Mucosa of descending colon (tissue), 3 donors: ENCODE measurements at regions not wholly inside any gene's neighbourhood (a gene's known extent, or its start where the extent isn't known, plus 50 kb on each side); places are given as distances from the start of the nearest gene placed in this dataset.

Source experiments
- ATAC-seq: fragments of 200-7000 bp; cut with Tn5 transposase; one replicate; pipeline ENCODE4 v1.9.1; 2020; ENCODE audit warnings: mild to moderate bottlenecking, moderate library complexity
- DNase-seq, 3 donors: peaks; one replicate each; pipeline ENCODE4 v3.0.0-alpha.2; 2020
- H3K36me3 ChIP-seq: fragments of 200-600 bp; one replicate; pipeline ENCODE4 v1.8.0; 2021; ENCODE audit warnings: low read depth, mild to moderate bottlenecking
- H3K4me1 ChIP-seq: fragments of 200-600 bp; one replicate; pipeline ENCODE4 v1.8.0; 2021; ENCODE audit warnings: low read depth, mild to moderate bottlenecking
- H3K4me3 ChIP-seq: fragments of 200-600 bp; one replicate; pipeline ENCODE4 v1.8.0; 2021; ENCODE audit warnings: mild to moderate bottlenecking
- H3K9me3 ChIP-seq: fragments of 200-600 bp; one replicate; pipeline ENCODE4 v1.8.0; 2021; ENCODE audit warnings: mild to moderate bottlenecking
- intact Hi-C, 2 donors: fragments of 100-400 bp; cut with DNase I in 1 of 2; cut with micrococcal nuclease in 1 of 2; formaldehyde crosslinking; loops; one replicate each; pipeline versions ENCODE4 v1.11.0 to v1.11.1; 2022; cut with DNase I, micrococcal nuclease
- TF ChIP-seq, protein P1 (sequence below): fragments of 200-600 bp; IDR thresholded peaks from one replicate; pipeline ENCODE4 v1.8.0; 2022; ENCODE audit warnings: antibody characterized with exemption, mild to moderate bottlenecking
- donor health status: DM: no; HTN: no; CAD: no; lungs with moderate emphysema.
- donor health status: DM: no; HTN: no; CAD: no.
- donor health status: DM: no; HTN: yes; CAD: no.

DNA sequence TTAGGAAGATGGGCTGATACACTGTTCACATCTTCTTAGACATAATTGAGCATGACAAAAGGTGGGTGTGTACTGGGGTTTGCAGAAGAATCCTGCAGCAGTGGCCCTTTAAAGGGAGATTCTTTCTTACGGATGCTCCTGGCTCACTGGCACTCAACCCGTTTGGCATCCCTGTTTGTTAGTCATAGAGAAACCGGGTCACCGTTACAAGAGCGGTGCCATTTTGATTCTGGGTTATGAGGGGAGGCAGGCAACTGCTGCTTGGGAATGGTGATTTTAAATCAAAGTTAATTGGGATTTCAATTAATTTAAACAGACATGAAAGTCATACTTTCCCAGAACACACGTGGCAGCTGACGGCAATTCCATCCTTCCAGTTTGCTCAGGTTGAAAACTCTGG is 245.8 kb downstream of the AACS start:
- intact Hi-C loops, result no loop called here
- TF ChIP-seq, protein P1, sequence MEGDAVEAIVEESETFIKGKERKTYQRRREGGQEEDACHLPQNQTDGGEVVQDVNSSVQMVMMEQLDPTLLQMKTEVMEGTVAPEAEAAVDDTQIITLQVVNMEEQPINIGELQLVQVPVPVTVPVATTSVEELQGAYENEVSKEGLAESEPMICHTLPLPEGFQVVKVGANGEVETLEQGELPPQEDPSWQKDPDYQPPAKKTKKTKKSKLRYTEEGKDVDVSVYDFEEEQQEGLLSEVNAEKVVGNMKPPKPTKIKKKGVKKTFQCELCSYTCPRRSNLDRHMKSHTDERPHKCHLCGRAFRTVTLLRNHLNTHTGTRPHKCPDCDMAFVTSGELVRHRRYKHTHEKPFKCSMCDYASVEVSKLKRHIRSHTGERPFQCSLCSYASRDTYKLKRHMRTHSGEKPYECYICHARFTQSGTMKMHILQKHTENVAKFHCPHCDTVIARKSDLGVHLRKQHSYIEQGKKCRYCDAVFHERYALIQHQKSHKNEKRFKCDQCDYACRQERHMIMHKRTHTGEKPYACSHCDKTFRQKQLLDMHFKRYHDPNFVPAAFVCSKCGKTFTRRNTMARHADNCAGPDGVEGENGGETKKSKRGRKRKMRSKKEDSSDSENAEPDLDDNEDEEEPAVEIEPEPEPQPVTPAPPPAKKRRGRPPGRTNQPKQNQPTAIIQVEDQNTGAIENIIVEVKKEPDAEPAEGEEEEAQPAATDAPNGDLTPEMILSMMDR, result no peak
- ATAC-seq (no peak), DNase-seq (no peak)
- no peak overlapping the region for H3K4me3 ChIP-seq
- H3K9me3 ChIP-seq, result no peaks in the 10 kb centered on the region
- H3K36me3 ChIP-seq, result no peaks in the 10 kb centered on the region
- no peaks in the 10 kb centered on the region for H3K4me1 ChIP-seq

DNA sequence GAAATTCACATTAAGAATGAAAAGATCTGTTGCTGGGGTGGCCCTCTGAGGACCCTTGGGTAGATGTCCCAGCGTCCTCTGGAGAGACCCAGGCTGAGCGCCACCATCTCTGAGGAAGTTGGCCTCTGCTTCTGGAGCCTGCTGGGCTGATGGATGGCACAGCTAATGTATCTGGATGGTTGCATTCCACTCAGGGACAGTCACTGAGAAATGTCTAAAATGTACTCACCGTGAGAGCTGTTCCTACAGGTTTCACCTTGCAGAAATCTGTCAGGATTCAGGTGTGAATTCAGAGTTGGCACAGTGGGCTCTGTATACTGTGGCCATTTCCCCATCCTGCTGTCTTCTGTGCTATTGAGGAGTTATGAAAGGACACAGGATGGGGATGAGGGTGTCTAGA is 247.2 kb downstream of the AACS start:
- Histone ChIP-seq H3K4me1 (no peaks in the 10 kb centered on the region), H3K4me3 (no peak overlapping the region), H3K9me3 (no peaks in the 10 kb centered on the region), H3K36me3 (no peaks in the 10 kb centered on the region)
- ATAC-seq, result no peak
- intact Hi-C loops, result no loop called here
- DNase-seq, result no peak
- TF ChIP-seq, protein P1, result no peak

DNA sequence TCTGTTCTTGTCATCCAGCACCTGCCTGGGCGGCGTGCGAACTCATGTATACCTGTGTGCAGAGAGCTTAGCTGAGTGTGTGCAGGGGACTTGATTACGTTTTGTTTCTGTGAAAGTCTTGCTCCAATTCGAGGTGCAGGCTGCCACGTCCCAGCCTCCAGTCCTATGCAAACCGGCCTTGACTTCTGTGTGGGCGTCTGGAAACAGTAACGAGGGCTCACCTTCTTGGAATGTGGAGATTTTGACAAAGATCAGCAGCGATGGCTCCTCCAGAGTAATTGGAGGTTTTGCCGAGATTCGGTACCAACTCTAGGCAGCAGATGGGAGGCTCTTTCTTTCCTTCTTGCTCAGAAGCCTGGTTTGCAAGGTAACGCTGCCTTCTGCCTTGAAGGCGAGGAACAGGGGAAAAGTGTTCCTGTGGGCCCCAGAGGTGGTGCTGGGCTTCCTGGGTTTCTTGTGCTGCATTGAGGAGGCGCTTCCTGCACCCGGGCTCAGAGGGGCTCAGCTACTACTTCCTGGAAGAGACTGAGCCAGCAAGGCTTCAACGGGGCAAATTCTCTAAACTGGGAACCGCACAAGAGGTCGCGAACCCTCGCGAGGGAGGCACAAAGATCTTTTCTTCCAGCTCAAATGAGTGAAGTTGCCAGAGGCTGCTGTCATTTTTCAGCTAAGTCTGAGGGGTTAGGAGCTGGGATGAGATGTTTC is 249.0 kb downstream of the AACS start:
- DNase-seq (no peak), ATAC-seq (no peak)
- Histone ChIP-seq H3K4me1 (no peaks in the 10 kb centered on the region), H3K4me3 (no peak overlapping the region), H3K9me3 (no peaks in the 10 kb centered on the region), H3K36me3 (no peaks in the 10 kb centered on the region)
- TF ChIP-seq, protein P1, result no peak
- intact Hi-C loops, result no loop called here

DNA sequence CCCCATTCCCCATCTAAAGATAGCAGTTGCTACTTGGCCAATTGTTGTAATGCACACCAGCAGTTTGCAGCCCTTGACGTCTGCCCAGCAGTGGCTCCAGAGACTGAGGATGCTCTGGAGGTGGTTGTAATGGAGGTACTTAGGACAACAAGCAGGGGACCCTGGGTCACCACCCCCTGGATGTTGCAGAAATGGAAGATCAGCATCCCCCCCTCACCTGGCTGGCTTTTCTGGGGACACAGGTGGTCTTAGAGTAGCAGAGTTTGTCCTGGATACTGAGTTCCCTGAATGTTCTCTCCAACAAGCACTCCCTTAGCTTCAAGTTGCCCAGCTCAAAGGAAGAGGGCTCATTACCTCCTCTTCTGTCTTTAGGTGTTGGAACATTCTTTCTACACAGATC is 250.5 kb downstream of the AACS start:
- Histone ChIP-seq H3K9me3 (no peaks in the 10 kb centered on the region), H3K4me3 (no peak overlapping the region), H3K36me3 (no peaks in the 10 kb centered on the region), H3K4me1 (no peaks in the 10 kb centered on the region)
- no peak for ATAC-seq
- TF ChIP-seq, protein P1, result no peak
- intact Hi-C loops, result no loop called here
- DNase-seq, result no peak

DNA sequence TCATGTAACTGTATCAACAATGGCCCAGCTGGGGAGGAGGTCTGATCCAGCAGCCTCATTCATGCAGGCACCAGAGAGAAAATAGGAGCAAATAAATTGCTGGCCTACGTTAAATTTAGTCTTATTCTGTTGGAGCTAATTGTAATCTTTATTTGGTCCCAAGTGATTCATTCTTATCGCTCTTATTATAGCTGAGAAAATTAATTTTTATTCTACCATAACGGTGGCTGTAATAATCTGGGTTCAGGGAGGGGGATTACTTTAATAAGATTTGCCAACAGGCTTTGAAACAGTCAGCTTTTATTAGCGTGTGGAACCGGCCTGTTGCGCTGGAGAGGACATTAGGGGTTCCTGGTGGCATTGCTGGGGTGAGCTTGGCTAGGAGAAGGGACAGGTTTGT is 254.9 kb downstream of the AACS start:
- ATAC-seq (no peak), DNase-seq (no peak)
- Histone ChIP-seq H3K4me1 (no peaks in the 10 kb centered on the region), H3K9me3 (no peaks in the 10 kb centered on the region), H3K36me3 (no peaks in the 10 kb centered on the region), H3K4me3 (no peak overlapping the region)
- TF ChIP-seq, protein P1, result no peak
- intact Hi-C loops, result no loop called here
